ENCODE measurements at regions not wholly inside any gene's neighbourhood (a gene's known extent, or its start where the extent isn't known, plus 50 kb on each side); places are given as distances from the start of the nearest gene placed in this dataset.
"Not testable (repeated sequence)": the region's sequence is repeated elsewhere in the genome, so short reads cannot be mapped to it uniquely, and the experiment has no call there.

GRCh38 chr2:180591947-180592346, 388.5 kb upstream of the UBE2E3 start:
- intact Hi-C loops (cut with micrococcal nuclease): no loop called here
- Mint-ChIP-seq H3K9me3 (peaks cover 8% of the 10 kb centered on the region), H3K4me3 (no peak overlapping the region), H3K4me1 (ENCODE audit: low read depth) (no peaks in the 10 kb centered on the region), H3K27me3 (no peaks in the 10 kb centered on the region), H3K36me3 (ENCODE audit: low read depth) (no peaks in the 10 kb centered on the region), H3K27ac (no peak overlapping the region)

GRCh38 chr2:180591093-180591781, 389.2 kb upstream of the UBE2E3 start:
- intact Hi-C loops (cut with micrococcal nuclease); H3K4me1 Mint-ChIP-seq (ENCODE audit: low read depth); H3K9me3 Mint-ChIP-seq; H3K4me3 Mint-ChIP-seq; H3K27me3 Mint-ChIP-seq; H3K27ac Mint-ChIP-seq; H3K36me3 Mint-ChIP-seq (ENCODE audit: low read depth): not testable (repeated sequence)

- Mint-ChIP-seq H3K36me3 (ENCODE audit: low read depth) (no peaks in the 10 kb centered on the region), H3K27ac (no peak overlapping the region), H3K4me1 (ENCODE audit: low read depth) (no peaks in the 10 kb centered on the region), H3K27me3 (no peaks in the 10 kb centered on the region), H3K4me3 (no peak overlapping the region), H3K9me3 (no peaks in the 10 kb centered on the region)
- intact Hi-C loops (cut with micrococcal nuclease): no loop called here
Observed at GRCh38 chr2:180583441-180584140, 396.8 kb upstream of the UBE2E3 start.

GRCh38 chr2:180579388-180579787, 401.0 kb upstream of the UBE2E3 start:
- Mint-ChIP-seq H3K27me3 (no peaks in the 10 kb centered on the region), H3K36me3 (ENCODE audit: low read depth) (no peaks in the 10 kb centered on the region), H3K4me3 (no peak overlapping the region), H3K4me1 (ENCODE audit: low read depth) (no peaks in the 10 kb centered on the region), H3K27ac (no peak overlapping the region), H3K9me3 (no peaks in the 10 kb centered on the region)
- intact Hi-C loops (cut with micrococcal nuclease): no loop called here

- Mint-ChIP-seq H3K27ac (no peak overlapping the region), H3K36me3 (ENCODE audit: low read depth) (no peaks in the 10 kb centered on the region), H3K4me3 (no peak overlapping the region), H3K27me3 (no peaks in the 10 kb centered on the region), H3K9me3 (no peaks in the 10 kb centered on the region), H3K4me1 (ENCODE audit: low read depth) (no peaks in the 10 kb centered on the region)
- intact Hi-C loops (cut with micrococcal nuclease): no loop called here
Observed at GRCh38 chr2:180578441-180578840, 402.0 kb upstream of the UBE2E3 start.

- Mint-ChIP-seq H3K4me1 (ENCODE audit: low read depth) (no peaks in the 10 kb centered on the region), H3K4me3 (no peak overlapping the region), H3K36me3 (ENCODE audit: low read depth) (no peaks in the 10 kb centered on the region), H3K27me3 (no peaks in the 10 kb centered on the region), H3K9me3 (no peaks in the 10 kb centered on the region), H3K27ac (no peak overlapping the region)
- intact Hi-C loops (cut with micrococcal nuclease): no loop called here
Observed at GRCh38 chr2:180577567-180577966, 402.8 kb upstream of the UBE2E3 start.

- H3K4me3 Mint-ChIP-seq: no peak overlapping the region
Observed at GRCh38 chr2:180573951-180574350, 406.5 kb upstream of the UBE2E3 start.

GRCh38 chr2:180572346-180572745, 408.1 kb upstream of the UBE2E3 start:
- no peak overlapping the region for H3K27ac Mint-ChIP-seq
- intact Hi-C loops (cut with micrococcal nuclease): no loop called here
- H3K4me3 Mint-ChIP-seq: no peak overlapping the region
- H3K4me1 Mint-ChIP-seq (ENCODE audit: low read depth): no peaks in the 10 kb centered on the region
- no peaks in the 10 kb centered on the region for H3K36me3 Mint-ChIP-seq (ENCODE audit: low read depth)
- peaks cover 3% of the 10 kb centered on the region for H3K27me3 Mint-ChIP-seq
- no peaks in the 10 kb centered on the region for H3K9me3 Mint-ChIP-seq

More at GRCh38 chr2:180573951-180574350, 406.5 kb upstream of the UBE2E3 start:
- no peaks in the 10 kb centered on the region for H3K4me1 Mint-ChIP-seq (ENCODE audit: low read depth)
- no peaks in the 10 kb centered on the region for H3K9me3 Mint-ChIP-seq
- no peak overlapping the region for H3K27ac Mint-ChIP-seq
- intact Hi-C loops (cut with micrococcal nuclease): no loop called here
- H3K27me3 Mint-ChIP-seq: no peaks in the 10 kb centered on the region
- no peaks in the 10 kb centered on the region for H3K36me3 Mint-ChIP-seq (ENCODE audit: low read depth)

GRCh38 chr2:180571559-180571958, 408.8 kb upstream of the UBE2E3 start:
- H3K36me3 Mint-ChIP-seq (ENCODE audit: low read depth): no peaks in the 10 kb centered on the region
- H3K27me3 Mint-ChIP-seq: peaks cover 3% of the 10 kb centered on the region
- H3K9me3 Mint-ChIP-seq: no peaks in the 10 kb centered on the region
- H3K27ac Mint-ChIP-seq: no peak overlapping the region
- no peak overlapping the region for H3K4me3 Mint-ChIP-seq
- no peaks in the 10 kb centered on the region for H3K4me1 Mint-ChIP-seq (ENCODE audit: low read depth)
- intact Hi-C loops (cut with micrococcal nuclease): no loop called here

- no peak overlapping the region for H3K27ac Mint-ChIP-seq
- no peak overlapping the region for H3K4me3 Mint-ChIP-seq
- H3K36me3 Mint-ChIP-seq (ENCODE audit: low read depth): no peaks in the 10 kb centered on the region
- intact Hi-C loops (cut with micrococcal nuclease): no loop called here
- H3K27me3 Mint-ChIP-seq: peaks cover 3% of the 10 kb centered on the region
- no peaks in the 10 kb centered on the region for H3K4me1 Mint-ChIP-seq (ENCODE audit: low read depth)
- no peaks in the 10 kb centered on the region for H3K9me3 Mint-ChIP-seq
Observed at GRCh38 chr2:180570864-180571263, 409.5 kb upstream of the UBE2E3 start.

- peaks cover 5% of the 10 kb centered on the region for H3K4me1 Mint-ChIP-seq (ENCODE audit: low read depth)
- no peak overlapping the region for H3K4me3 Mint-ChIP-seq
- intact Hi-C loops (cut with micrococcal nuclease): no loop called here
- H3K27me3 Mint-ChIP-seq: peaks cover 6% of the 10 kb centered on the region
- no peaks in the 10 kb centered on the region for H3K36me3 Mint-ChIP-seq (ENCODE audit: low read depth)
- no peaks in the 10 kb centered on the region for H3K9me3 Mint-ChIP-seq
- H3K27ac Mint-ChIP-seq: no peak overlapping the region
Observed at GRCh38 chr2:180564051-180564450, 416.4 kb upstream of the UBE2E3 start.

GRCh38 chr2:180562378-180562777, 418.0 kb upstream of the UBE2E3 start:
- Mint-ChIP-seq H3K4me3 (no peak overlapping the region), H3K27me3 (peaks cover 3% of the 10 kb centered on the region), H3K4me1 (ENCODE audit: low read depth) (peaks cover 11% of the 10 kb centered on the region), H3K36me3 (ENCODE audit: low read depth) (no peaks in the 10 kb centered on the region), H3K27ac (no peak overlapping the region), H3K9me3 (no peaks in the 10 kb centered on the region)
- intact Hi-C loops (cut with micrococcal nuclease): no loop called here

- peaks cover 11% of the 10 kb centered on the region for H3K9me3 Mint-ChIP-seq
- no peak overlapping the region for H3K4me3 Mint-ChIP-seq
- intact Hi-C loops (cut with micrococcal nuclease): no loop called here
- peaks cover 3% of the 10 kb centered on the region for H3K27me3 Mint-ChIP-seq
- H3K36me3 Mint-ChIP-seq (ENCODE audit: low read depth): no peaks in the 10 kb centered on the region
- H3K4me1 Mint-ChIP-seq (ENCODE audit: low read depth): peaks cover 11% of the 10 kb centered on the region
- no peak overlapping the region for H3K27ac Mint-ChIP-seq
Observed at GRCh38 chr2:180559771-180560170, 420.6 kb upstream of the UBE2E3 start.

- H3K27me3 Mint-ChIP-seq: peaks cover 3% of the 10 kb centered on the region
- no peak overlapping the region for H3K4me3 Mint-ChIP-seq
- intact Hi-C loops (cut with micrococcal nuclease): no loop called here
- H3K36me3 Mint-ChIP-seq (ENCODE audit: low read depth): no peaks in the 10 kb centered on the region
- H3K27ac Mint-ChIP-seq: no peak overlapping the region
- H3K4me1 Mint-ChIP-seq (ENCODE audit: low read depth): peaks cover 11% of the 10 kb centered on the region
- peaks cover 11% of the 10 kb centered on the region for H3K9me3 Mint-ChIP-seq
Observed at GRCh38 chr2:180559038-180559437, 421.4 kb upstream of the UBE2E3 start.

Measured in dendritic cell treated with granulocyte-macrophage colony-stimulating factor and Interleukin-4, amounts not matched to agents 40 ng/mL and 50 ng/mL, for 4 days (primary cell).